GM20431 (cell line): ENCODE measurements at regions not wholly inside any gene's neighbourhood (a gene's known extent, or its start where the extent isn't known, plus 50 kb on each side); places are given as distances from the start of the nearest gene placed in this dataset.
"Not testable (repeated sequence)": the region's sequence is repeated elsewhere in the genome, so short reads cannot be mapped to it uniquely, and the experiment has no call there.

Experiments used
- in situ Hi-C: fragments of 300-500 bp; cut with MseI, MboI; formaldehyde crosslinking; loops from one replicate; pipeline ENCODE4 v1.15.0; 2020; ENCODE audit warnings: low sequenced_read_pairs; ENCODE audit not compliant: unreplicated experiment

GRCh38 chr2:128601298-128602037 lies 282.8 kb upstream of the HS6ST1 start:
- in situ Hi-C loops = no loop called here

- in situ Hi-C loops = no loop called here
These were observed 283.5 kb upstream of the HS6ST1 start for GRCh38 chr2:128602038-128602698.

DNA sequence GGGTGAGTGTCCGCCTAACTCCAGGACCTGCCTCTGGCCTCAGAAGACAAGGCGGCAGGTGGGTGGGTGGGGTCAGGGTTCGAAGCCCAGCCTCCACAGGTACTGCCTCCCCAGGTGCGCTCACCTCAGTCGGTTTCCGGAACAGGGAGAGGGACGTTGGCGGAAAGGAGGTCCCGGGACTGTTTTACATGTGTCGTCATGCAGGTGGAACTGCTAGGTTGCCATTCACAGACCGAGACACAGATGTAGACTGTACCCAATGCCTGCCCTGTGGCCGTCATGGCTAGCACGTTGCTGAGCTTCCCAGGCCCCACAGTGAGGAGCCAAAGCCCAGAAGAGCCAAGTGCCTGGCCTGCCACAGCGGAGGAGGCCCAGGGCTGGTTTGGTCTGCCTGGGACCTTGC lies 284.0 kb upstream of the HS6ST1 start:
- in situ Hi-C loops = no loop called here

- in situ Hi-C loops = no loop called here
These were observed 284.8 kb upstream of the HS6ST1 start for GRCh38 chr2:128603411-128603924.

GRCh38 chr2:128604045-128604444 lies 285.4 kb upstream of the HS6ST1 start:
- in situ Hi-C loops = no loop called here

DNA sequence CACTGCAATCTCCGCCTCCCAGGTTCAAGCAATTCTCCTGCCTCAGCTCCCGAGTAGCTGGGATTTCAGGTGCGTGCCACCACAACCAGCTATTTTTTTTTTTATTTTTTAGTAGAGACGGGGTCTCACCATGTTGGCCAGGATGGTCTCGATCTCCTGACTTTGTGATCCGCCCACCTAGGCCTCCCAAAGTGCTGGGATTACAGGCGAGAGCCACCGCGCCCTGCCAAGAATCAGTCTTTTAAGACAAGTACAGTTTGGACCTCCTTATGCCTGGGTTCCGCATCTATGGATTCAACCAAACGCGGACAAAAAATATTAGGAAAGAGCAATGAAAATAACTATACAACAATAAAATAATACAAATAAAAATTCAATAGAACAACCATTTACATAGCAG lies 285.9 kb upstream of the HS6ST1 start:
- in situ Hi-C loops = not testable (repeated sequence)

GRCh38 chr2:128605421-128605820 lies 286.8 kb upstream of the HS6ST1 start:
- in situ Hi-C loops = no loop called here

DNA sequence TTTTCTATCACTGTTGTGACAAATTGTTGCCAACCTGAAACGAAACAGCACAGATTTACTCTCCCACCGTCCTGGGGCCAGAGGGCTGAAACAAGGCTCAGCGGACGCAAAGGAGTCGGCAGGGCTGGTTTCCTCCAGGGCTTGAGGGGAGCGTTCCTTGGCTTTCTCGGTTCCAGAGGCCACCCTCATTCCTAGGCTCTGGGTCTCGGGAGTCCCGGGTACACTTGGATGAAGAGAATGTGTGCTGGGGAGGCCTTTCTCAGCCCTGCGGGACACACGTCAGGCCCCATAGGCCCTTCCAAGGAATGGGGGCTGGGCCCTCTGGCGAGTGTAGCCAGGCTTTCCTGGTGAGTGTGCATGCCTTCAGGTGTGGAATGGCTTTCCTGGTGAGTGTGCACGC lies 287.3 kb upstream of the HS6ST1 start:
- in situ Hi-C loops = no loop called here

DNA sequence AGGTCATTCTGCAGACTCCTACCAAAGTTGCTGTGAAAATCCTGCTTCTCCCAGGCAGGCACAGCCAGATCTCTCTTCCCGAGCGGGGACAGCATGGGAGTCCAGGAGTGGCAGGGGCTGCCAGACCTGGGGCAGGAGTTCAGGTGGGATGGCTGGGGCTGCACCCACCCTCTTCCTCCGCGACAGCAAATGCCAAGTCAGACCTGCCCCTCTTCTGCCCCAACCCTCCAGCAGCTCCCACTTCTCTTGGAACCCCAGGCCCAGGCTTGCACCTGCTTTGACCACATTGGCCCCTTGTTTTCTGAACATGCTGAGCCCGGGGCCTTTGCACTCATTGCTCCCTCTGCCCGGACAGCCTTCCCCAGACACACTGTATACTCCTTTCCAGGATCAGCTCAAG lies 288.2 kb upstream of the HS6ST1 start:
- in situ Hi-C loops = no loop called here

DNA sequence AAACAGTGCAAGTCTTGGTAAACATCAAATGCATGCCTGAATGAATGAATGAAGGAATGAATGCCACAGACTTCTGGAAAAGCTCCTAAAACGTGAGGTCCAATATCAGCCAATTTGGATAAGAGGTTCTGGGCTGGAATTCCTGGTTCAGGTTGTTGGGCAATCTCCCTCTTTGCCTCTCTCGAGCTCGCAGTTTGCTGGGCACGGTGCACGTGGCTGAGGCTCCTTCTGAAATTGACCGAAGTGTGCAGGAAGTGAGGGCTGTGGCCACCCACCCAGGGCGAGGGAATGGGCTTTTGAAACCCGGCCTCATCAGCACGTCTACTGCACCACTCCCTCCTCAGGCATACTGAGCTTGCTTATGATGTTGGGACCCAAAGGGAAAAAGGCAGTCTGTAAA lies 288.8 kb upstream of the HS6ST1 start:
- in situ Hi-C loops = no loop called here

DNA sequence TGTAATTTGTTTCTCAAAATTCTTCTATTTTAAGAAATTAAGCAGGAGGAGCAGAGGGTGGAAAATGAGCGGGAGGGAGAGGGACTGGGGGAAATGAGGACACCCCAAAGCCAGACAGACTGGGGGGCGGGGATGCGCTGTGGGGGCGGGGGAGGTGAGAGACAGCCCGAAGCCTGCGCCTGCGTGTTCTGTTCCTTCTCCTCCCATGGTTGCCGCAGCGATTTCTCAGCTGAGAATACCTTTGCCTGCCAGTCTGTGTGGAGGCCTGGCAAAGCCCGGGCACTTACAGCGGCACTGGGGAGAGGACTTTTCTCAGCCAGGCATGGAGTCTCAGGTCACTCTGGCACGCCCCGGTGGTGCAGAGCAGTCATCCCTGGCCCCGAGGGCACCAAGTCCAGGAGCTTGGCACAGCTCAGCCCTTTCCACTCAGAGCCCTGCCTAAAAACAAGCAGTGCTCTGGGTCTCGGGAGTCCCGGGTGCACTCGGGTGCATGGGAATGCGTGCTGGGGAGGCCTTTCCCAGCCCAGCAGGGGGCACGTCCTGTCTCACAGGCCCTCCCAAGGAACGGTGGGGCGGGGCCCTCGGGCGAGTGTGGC lies 289.3 kb upstream of the HS6ST1 start:
- in situ Hi-C loops = no loop called here

DNA sequence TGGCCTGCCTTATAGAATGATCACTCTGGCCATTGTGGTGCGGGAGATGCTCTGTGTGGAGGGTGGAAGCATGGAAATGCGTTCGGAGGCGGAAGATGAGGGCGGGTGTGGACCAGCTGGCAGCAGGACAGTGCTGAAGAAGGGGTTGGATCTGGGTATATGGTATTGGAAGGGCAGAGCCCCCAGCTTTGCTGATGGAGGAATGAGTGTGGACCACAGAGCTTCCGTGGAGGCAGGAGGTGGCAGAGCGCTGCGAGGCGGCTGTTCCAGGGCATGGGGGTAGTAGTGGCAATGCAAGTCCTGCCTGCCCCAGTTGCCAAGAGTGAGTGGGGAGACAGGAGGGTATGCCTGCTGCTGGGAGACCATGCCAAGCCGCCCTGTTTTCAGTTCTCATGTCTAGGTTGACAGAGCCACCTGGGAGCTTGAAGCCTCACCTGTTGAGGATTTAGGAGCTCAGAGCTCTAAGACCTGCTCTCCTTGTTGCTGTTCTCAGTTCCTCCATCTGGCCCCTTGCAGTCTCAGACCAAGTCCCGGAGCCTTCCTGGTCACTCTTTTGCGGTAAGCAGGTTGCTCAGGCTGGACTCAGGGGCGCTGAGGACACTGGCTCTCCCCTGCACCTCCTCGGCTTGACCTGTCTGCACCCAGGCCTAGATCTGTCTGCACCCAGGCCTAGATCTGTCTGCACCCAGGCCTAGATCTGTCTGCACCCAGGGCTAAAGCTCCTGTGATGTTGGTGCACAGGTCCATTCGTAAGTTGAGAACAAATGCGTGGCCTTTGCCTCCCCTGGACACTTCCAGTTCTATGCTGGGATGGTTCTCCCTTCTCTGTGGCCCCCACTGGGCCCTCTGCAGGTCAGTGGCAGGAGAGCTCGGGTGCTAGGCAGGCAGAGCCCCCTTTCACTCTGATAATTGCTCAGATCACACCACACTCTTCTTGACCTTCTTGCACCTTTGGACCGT lies 290.5 kb upstream of the HS6ST1 start:
- in situ Hi-C loops = no loop called here

GRCh38 chr2:128610496-128610895 lies 291.8 kb upstream of the HS6ST1 start:
- in situ Hi-C loops = no loop called here

- in situ Hi-C loops = no loop called here
These were observed 293.0 kb upstream of the HS6ST1 start for GRCh38 chr2:128611421-128612320.

DNA sequence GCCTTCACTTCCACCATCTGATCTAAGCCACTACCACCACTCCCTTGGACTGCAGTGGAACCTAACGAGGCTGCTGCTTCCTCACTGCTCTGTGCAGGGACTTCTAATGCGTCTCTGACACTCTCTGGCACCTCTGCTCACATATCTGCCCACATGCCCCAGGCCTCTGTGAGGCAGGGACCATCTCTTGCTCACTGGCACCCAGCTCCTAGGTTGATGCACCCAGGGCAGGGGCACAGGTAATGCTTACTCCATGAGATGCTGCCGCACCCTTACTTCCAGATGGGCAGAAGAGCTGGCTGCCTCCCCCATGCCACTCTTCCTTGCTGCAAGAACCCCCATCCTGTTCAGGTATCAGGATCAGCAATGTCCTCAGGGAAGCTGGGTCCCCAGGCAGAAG lies 294.0 kb upstream of the HS6ST1 start:
- in situ Hi-C loops = no loop called here

GRCh38 chr2:128613351-128613750 lies 294.7 kb upstream of the HS6ST1 start:
- in situ Hi-C loops = no loop called here

DNA sequence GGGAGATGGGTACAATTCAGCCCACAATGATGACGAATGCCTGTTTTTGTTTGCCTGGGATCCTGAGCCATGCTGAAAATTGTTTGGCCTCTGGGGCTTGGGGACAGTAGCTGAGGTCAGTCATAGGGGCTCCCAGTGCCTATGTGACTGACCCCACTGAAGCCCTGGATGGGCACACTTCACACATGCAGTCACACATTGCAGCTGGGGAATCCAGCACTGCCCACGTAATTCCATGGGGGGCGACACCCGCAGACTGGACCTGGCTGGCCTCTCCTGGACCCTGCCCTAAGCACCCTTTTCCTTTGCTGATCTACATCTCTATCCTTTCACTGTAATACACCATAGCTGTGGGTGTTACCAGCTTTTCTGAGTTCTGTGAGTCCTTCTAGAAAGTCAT lies 295.2 kb upstream of the HS6ST1 start:
- in situ Hi-C loops = no loop called here

- in situ Hi-C loops = not testable (repeated sequence)
These were observed 296.2 kb upstream of the HS6ST1 start for GRCh38 chr2:128614907-128615306.

DNA sequence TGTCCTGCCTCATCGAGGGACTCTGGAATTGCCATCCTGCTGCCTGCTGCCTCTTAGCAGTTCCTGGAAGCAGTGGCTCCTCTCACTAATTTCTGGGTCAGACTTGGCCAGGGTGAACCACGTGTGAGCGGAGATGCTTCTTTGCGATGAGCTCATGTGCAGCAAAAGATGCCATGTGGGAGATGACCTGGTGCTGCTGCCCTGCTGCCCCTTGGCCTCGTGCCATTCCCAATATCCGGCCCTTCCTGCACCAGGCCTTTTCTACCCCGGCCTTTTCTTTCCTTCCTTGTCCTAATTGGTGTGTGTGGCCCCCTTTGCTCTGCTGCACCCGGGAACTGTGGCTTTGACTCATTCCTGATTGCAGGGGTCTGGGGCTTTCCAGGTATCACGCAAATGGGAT lies 296.9 kb upstream of the HS6ST1 start:
- in situ Hi-C loops = no loop called here
